ENCODE measurements at regions not wholly inside any gene's neighbourhood (a gene's known extent, or its start where the extent isn't known, plus 50 kb on each side); places are given as distances from the start of the nearest gene placed in this dataset.
"Not testable (repeated sequence)": the region's sequence is repeated elsewhere in the genome, so short reads cannot be mapped to it uniquely, and the experiment has no call there.

DNA sequence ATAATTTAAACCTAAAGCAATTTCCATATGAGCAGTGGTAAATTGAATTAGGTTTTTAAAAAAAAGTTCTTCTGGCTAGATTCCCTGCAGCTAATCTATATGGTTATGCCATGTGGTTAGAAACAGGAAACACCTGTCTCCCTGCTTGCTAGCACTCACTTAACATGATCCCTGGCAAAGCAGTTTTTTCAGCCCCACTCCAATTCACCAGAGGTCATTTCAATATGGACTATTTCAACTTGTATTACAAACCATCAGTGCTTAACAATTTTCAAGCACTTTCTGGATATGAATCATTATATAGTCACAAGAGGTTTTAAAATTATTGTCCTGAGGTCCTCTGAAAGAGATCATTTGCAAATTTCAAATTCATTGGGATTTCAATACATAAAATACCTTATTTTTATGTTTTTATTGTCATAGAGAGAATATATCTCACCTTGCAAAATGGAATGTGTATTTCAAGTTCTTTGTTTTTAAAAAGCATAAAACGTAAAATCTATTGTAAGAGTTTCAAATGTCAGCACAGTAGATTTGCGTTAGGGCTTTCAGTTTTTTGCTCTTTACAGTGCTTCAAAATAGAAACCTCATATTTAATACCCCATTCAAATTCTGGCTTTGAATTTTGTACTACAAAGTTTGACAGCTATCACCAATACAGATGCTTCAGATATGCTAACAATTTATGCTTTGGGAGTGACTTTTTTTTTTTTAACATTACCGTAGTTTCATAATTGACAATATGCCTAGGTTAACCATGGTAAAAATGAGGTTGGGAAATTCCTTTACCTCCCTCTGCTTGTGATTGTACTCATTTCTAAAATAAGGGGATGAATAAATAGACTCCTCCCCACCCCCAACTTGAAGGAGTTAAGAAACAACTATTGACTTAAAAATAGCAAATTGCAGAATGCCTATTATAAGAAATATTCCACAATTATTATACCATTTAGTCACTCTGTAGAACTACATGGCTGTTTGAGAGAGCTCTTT, 117.5 kb upstream of the HGF start:
- peak; percentile 91 for DNase-seq

- peak; percentile 45 for DNase-seq
Observed at GRCh38 chr7:81886211-81886764, 116.4 kb upstream of the HGF start.

DNA sequence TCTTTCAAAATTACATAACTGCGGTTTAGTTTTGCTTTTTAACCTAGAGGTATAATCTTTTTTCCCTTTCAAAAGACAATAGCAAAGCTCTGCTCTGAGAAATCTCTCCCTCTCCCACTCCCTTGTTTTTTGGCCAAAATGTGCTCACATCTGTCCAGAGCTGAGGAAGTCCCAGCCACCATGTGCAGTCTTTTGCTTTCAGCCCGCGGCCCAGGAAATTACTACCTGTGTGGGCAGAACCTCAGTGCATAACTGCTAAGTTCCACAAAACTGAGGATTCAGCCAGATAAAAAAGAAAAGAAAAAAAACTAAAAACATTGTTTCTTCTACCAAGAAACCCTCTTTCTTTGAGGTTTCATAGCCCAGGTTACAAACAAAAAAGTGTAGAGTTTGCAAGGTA, 115.0 kb upstream of the HGF start:
- DNase-seq, result no peak

DNA sequence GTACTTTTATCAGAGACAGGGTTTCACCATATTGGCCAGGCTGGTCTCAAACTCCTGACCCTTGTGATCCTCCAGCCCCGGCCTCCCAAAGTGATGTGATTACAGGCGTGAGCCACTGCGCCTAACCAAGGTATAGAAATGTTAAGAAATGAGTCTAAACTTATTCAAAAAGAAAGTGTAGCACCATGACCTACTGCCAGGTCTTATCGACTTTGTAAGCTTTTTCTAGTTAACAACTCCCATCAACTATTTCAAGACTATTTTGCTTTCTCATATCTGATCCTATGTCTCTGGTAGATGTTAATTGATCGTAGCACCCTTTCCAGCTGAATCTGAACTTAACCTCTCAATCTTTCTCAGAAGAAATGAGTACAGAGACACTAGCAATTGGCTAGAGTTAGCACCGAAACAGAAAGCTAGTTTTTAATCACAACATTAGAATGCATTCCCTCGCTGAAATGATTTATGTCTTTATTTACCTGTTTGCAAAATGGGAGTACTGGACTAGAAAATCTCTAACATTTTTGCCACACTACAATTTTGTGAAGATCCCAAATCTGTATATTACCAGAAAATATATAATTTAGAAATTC, 114.0 kb upstream of the HGF start:
- no peak for DNase-seq

GRCh38 chr7:81882086-81882485, 112.2 kb upstream of the HGF start:
- DNase-seq, result no peak

GRCh38 chr7:81877890-81878289, 108.0 kb upstream of the HGF start:
- DNase-seq, result no peak

- no peak for DNase-seq
Observed at GRCh38 chr7:81873559-81873958, 103.7 kb upstream of the HGF start.

DNA sequence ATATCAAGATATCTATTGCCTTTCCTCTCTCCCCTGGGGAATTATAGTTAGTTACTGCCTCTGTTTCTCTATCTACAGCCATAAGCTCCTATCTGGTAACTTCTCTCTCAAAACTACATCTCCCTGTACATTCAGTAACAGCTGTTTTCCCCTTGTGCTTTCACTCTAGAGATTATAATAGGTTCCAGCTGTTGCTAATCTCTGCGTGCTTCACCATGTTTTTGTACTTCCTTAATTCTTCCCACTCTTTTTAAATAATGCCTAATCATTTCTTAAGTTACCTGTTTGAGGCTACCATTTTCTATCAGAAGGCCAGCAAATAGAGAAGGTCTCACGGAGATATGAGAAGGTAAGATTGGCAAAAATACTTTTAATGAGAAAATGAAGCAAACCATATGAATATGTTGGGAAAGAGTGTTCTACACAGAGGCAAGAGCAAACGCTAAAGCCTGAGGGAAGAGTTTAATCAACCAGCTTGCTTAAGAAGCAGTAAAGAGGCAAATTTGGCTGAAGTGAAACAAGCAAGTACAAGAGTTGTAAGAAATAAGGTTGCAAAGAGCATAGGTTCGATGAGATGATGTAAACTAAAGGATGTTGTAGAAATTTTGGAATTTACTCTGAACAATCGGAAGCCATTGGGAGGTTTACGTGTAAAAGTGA, 101.9 kb upstream of the HGF start:
- no peak for DNase-seq

GRCh38 chr7:81870608-81871007, 100.8 kb upstream of the HGF start:
- DNase-seq, result no peak

- no peak for DNase-seq
Observed at GRCh38 chr7:81869670-81870069, 99.8 kb upstream of the HGF start.

DNA sequence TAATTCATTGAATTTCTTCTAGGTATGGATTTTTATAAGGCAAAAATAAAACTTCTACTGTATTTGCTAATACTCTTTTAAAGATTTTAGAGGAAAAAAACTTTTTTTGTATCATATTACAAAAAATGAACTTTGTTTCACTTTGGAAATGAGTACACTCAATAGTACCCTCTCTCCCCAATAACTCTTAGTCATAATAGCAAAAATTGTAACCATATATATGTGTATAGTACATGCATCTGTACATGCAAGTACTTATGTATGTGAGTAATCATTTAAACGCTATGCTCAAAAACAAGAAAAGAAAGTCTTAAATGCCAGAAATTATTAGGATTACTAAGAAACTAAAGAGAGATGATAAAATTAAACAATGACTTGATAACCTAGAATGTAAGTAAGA, 95.9 kb upstream of the HGF start:
- no peak for DNase-seq

DNA sequence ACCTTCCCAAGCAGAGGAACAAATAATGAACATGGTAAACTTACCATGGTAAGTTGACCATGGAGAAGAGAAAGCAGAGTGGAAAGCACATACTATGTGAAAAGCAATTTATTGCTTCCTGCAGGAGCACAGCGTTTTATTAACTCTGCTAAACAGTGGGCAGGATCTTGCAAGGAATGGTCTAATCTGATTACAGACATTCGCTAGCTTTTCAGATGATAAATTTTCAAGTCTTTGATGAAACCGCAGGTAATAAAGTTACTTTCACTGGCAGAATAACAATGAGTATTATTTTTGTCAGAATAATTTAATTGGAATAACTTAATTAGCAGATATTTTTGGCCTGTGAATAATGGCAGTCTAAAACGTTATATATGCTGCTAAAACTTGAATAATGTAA, 89.6 kb upstream of the HGF start:
- DNase-seq, result no peak

- DNase-seq, result not testable (repeated sequence)
Observed at GRCh38 chr7:81858820-81859219, 89.0 kb upstream of the HGF start.

DNA sequence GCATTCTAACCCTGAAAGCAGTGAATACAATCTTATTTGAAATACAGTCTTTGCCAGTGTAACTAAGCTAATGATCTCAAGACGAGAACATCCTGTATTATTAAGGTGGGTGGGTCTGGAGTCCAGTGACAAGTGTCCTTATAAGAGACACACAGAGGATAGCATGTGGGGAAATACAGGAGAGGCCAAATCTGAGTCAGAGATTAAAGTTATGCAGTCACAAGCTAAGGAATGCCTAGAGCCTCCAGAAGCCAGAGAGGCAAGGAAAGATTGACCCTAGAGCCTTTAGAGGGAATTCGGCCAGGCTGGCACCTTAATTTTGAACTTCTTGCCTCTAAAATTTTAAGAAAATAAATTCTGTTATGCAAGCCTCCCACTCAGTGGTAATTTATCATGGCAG, 87.5 kb upstream of the HGF start:
- DNase-seq, result no peak

DNA sequence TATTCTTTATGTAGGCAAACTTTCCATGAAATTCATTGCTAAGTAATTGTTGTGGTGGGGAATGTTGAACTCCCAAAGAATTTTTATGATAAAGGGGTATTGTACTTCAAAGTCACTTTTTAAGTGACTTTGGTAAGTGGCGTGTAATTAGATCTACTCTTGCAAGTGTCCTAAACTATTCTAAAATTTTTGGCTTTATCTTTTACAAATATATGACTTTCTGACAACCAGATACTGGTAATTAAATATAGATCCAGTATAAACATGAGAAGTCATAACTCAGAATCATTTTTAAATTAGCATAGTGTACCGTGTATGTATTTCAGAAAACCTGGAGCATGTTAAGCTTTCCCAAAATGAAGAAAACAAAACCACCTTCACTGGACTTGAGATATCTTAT, 84.7 kb upstream of the HGF start:
- DNase-seq, result no peak

- peak; percentile 15 for DNase-seq
Observed at GRCh38 chr7:81852701-81853100, 82.9 kb upstream of the HGF start.

DNA sequence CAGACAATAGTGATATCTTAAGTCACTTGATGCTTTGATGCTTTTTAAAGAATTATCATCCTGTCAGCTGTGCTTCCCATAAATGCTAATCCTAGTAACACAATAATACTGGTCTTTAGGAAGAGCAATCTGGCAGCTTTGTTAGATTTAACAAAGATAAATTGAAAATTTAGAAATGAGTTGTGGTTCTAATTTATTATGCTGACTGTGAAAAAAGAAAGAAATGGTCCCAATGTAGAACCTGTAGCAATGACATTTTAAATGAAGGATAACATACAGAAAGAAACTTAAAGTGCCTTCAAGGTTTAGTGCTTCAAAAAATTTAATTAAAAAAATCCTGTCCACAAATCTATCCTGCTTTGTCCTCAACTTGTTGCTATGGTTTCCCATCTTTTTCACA, 81.6 kb upstream of the HGF start:
- no peak for DNase-seq

DNA sequence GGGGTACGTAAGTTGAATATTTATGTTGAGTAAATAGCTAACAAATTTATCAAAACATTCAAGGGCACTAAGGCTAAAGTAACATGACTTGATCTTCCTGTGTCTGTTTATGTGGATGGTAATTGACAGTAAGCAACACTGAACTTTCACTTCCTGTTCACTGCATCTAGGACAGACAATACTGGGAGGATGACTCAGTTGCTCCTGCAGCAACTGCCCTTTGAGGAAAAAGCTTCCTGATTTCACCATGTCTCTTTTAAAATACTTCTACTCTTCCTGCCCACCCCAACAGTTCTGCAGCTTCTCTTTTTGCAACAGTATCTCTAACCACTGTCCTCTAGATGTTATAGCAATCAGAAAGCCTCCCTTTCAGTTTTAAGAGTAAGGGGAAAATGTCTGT, 76.6 kb upstream of the HGF start:
- no peak for DNase-seq

- DNase-seq, result peak; percentile 78
Observed at GRCh38 chr7:81845744-81846241, 75.9 kb upstream of the HGF start.

DNA sequence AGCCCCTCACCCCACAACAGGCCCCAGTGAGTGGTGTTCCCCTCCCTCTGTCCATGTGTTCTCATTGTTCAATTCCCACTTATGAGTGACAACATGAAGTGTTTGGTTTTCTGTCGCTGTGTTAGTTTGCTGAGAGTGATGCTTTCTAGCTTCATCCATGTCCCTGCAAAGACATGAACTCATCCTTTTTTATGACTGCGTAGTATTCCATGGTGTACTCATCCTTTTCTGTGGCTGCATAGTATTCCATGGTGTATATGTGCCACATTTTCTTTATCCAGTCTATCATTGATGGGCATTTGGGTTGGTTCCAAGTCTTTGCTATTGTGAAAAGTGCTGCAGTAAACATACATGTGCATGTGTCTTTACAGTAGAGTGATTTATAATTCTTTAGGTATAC, 73.8 kb upstream of the HGF start:
- not testable (repeated sequence) for DNase-seq

- no peak for DNase-seq
Observed at GRCh38 chr7:81842361-81842760, 72.5 kb upstream of the HGF start.

DNA sequence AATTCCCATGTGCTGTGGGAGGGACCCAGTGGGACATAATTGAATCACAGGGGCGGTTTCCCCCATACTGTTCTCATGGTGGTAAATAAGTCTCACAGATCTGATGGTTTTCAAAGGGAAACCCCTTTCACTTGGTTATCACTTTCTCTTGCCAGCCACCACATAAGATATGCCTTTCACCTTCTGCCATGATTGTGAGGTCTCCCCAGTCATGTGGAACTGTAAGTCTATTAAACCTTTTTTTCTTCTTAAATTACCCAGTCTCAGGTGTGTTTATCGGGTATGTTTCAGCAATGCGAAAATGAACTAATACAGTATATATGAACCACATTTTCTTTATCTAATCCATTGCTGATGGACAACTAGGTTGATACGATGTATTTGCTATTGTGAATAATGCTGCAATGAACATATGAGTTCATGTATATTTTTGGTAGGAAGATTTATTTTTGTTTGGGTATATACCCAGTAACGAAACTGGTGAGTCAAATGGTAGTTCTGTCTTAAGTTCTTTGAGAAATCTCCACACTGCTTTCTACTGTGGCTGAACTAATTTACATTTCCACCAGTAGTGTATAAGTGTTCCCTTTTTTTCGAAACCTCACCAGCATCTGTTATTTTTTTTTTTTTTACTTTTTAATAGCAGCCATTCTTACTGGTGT, 70.0 kb upstream of the HGF start:
- DNase-seq, result no peak

GRCh38 chr7:81833401-81833800, 63.6 kb upstream of the HGF start:
- DNase-seq, result no peak
